GM23248 (cell line): ENCODE measurements at regions not wholly inside any gene's neighbourhood (a gene's known extent, or its start where the extent isn't known, plus 50 kb on each side); places are given as distances from the start of the nearest gene placed in this dataset.

ENCODE experiments used
- DNase-seq: peaks from one replicate; pipeline ENCODE4 v3.0.0-alpha.2; 2015
- H2AFZ ChIP-seq: fragments of 200-600 bp; sonication (generic); 2 replicates; pipeline ENCODE4 v1.6.1; 2016; ENCODE audit warnings: antibody characterized with exemption
- H3F3A ChIP-seq: fragments of 200-600 bp; sonication (generic); 2 replicates; pipeline ENCODE4 v1.6.1; 2016; ENCODE audit warnings: mild to moderate bottlenecking, antibody characterized with exemption, mixed run types; ENCODE audit not compliant: insufficient read depth
- H3K27ac ChIP-seq: fragments of 200-600 bp; sonication (generic); 2 replicates; pipeline ENCODE4 v1.5.1; 2016; ENCODE audit warnings: mild to moderate bottlenecking
- H3K27me3 ChIP-seq: fragments of 200-600 bp; sonication (generic); replicated peaks from 2 replicates; pipeline ENCODE4 v1.6.1; 2016; ENCODE audit warnings: mild to moderate bottlenecking; ENCODE audit not compliant: insufficient read depth
- H3K36me3 ChIP-seq: fragments of 200-600 bp; sonication (generic); 2 replicates; pipeline ENCODE4 v1.6.1; 2016; ENCODE audit warnings: low read depth, mild to moderate bottlenecking
- H3K4me1 ChIP-seq: fragments of 200-600 bp; sonication (generic); 2 replicates; pipeline ENCODE4 v1.6.1; 2016; ENCODE audit warnings: mild to moderate bottlenecking; ENCODE audit not compliant: insufficient read depth
- H3K4me2 ChIP-seq: fragments of 200-600 bp; sonication (generic); one replicate; pipeline ENCODE4 v1.6.1; 2016; ENCODE audit warnings: mild to moderate bottlenecking; ENCODE audit not compliant: unreplicated experiment
- H3K4me3 ChIP-seq: fragments of 200-600 bp; sonication (generic); 2 replicates; pipeline ENCODE4 v1.5.1; 2016; ENCODE audit warnings: mild to moderate bottlenecking
- H3K79me2 ChIP-seq: fragments of 200-600 bp; sonication (generic); 2 replicates; pipeline ENCODE4 v1.6.1; 2016; ENCODE audit warnings: mild to moderate bottlenecking; ENCODE audit not compliant: insufficient read depth
- H3K9ac ChIP-seq: fragments of 200-600 bp; sonication (generic); 2 replicates; pipeline ENCODE4 v1.6.1; 2016; ENCODE audit warnings: mild to moderate bottlenecking
- H3K9me2 ChIP-seq: fragments of 200-600 bp; sonication (generic); 2 replicates; pipeline ENCODE4 v1.6.1; 2016; ENCODE audit warnings: mixed run types, mild to moderate bottlenecking, moderate library complexity; ENCODE audit not compliant: insufficient read depth
- H3K9me3 ChIP-seq: fragments of 200-600 bp; sonication (generic); one replicate; pipeline ENCODE4 v1.6.1; 2017; ENCODE audit warnings: low read depth
- H4K20me1 ChIP-seq: fragments of 200-600 bp; sonication (generic); 2 replicates; pipeline ENCODE4 v1.6.0; 2016; ENCODE audit not compliant: insufficient read depth
- EZH2 ChIP-seq: fragments of 200-600 bp; sonication (generic); IDR thresholded peaks from 2 replicates; pipeline ENCODE4 v1.6.1; 2018; ENCODE audit warnings: antibody characterized with exemption, mild to moderate bottlenecking; ENCODE audit not compliant: insufficient read depth, poor library complexity, severe bottlenecking
- EZH2phosphoT487 ChIP-seq: fragments of 200-600 bp; sonication (generic); IDR thresholded peaks from 2 replicates; pipeline ENCODE4 v1.6.1; 2018; ENCODE audit warnings: antibody characterized with exemption, moderate library complexity, mild to moderate bottlenecking, low read depth; ENCODE audit not compliant: insufficient read depth
- WGBS, 2 experiments: methylation state at CpG; one replicate each; pipeline ENCODE4 v1.1.6; 2015 to 2017; ENCODE audit warnings: low lambda C conversion rate in 2 of 2, low coverage in 1 of 2; ENCODE audit errors: missing lambda C conversion rate in 2 of 2; 5-methylcytosine and 5-hydroxymethylcytosine counted together
- in situ Hi-C: fragments of 300-500 bp; cut with MboI; formaldehyde crosslinking; loops from 2 replicates; pipeline ENCODE4 v1.15.0; 2020

DNA sequence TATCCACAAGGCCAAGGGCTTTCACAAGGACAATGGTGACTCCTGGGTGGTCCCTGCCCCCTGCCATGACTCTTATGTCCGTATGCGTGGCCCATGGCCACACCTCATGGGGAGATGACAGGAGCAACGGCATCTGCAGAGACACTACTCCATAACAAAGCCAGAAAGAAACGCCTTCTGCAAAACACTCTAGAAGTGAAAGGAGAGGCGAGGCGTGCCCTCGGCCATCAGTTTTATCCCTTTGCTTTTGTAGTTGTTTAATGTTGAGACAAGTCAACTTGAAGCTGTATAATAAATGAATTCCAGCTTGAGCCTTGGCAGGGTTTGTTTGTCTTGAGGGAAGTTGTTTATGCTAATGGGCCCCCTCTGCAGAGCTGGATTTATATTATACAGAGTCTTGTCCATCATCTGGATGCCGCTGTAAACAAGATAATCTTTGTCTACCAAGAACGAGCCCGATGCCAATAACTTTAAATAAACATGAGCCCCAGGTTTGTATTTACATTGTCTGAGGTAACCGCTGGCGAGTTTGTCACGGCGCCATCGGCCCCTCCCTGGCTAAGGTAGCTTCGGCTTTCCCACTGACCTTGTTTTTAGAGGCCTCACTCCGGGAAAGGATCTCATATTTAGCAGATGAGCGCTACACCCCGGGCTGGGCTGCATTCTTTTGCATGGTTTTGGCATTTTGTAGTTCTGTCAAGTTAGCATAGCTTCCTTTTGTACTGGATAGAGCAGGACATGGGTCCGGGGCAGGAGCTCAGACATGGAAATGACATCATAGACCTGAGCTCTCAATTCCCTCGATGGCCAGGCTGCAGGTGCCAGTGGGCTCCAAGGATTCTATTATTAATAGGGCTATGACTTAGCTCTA is 165.3 kb downstream of the ERCC6L2 start:
- no peaks in the 10 kb centered on the region for H3F3A ChIP-seq
- no peak for DNase-seq
- H3K9ac ChIP-seq, result no peak overlapping the region
- H3K4me2 ChIP-seq, result no peak overlapping the region
- no peak overlapping the region for H2AFZ ChIP-seq
- no peaks in the 10 kb centered on the region for H3K4me1 ChIP-seq
- no peaks in the 10 kb centered on the region for H3K79me2 ChIP-seq
- TF ChIP-seq EZH2phosphoT487, result no peak
- 0 out of 2 replicates have a peak, but pooled peaks cover under 1% of the 10 kb centered on the region for H3K27me3 ChIP-seq
- no peaks in the 10 kb centered on the region for H3K36me3 ChIP-seq
- no peak overlapping the region for H3K4me3 ChIP-seq
- H3K27ac ChIP-seq, result no peak overlapping the region
- H3K9me3 ChIP-seq, result no peaks in the 10 kb centered on the region
- in situ Hi-C loops, result no loop called here
- H4K20me1 ChIP-seq, result no peaks in the 10 kb centered on the region
- H3K9me2 ChIP-seq, result no peaks in the 10 kb centered on the region
- 35 to 38% methylated on average over 21 of the region's 21 CpGs for WGBS, 2 experiments

GRCh38 chr9:96038914-96039313 is 163.4 kb downstream of the ERCC6L2 start:
- Histone ChIP-seq H3K4me1 (no peaks in the 10 kb centered on the region), H3K4me2 (no peak overlapping the region), H3K27ac (no peak overlapping the region), H3K9me3 (no peaks in the 10 kb centered on the region), H3K9ac (no peak overlapping the region), H3K4me3 (no peak overlapping the region), H3K79me2 (no peaks in the 10 kb centered on the region), H3K27me3 (no peaks in the 10 kb centered on the region), H2AFZ (no peak overlapping the region), H4K20me1 (no peaks in the 10 kb centered on the region), H3K36me3 (no peaks in the 10 kb centered on the region), H3K9me2 (no peaks in the 10 kb centered on the region), H3F3A (no peaks in the 10 kb centered on the region)
- TF ChIP-seq EZH2phosphoT487 (no peak), EZH2 (no peak)
- in situ Hi-C loops, result no loop called here
- no peak for DNase-seq
- whole genome bisulfite sequencing, 2 experiments, result 69 to 70% methylated on average over 6 of the region's 6 CpGs

- in situ Hi-C loops, result no loop called here
- H3K4me2 ChIP-seq, result no peak overlapping the region
- H3K4me3 ChIP-seq, result no peak overlapping the region
- no peaks in the 10 kb centered on the region for H3K79me2 ChIP-seq
- H3K36me3 ChIP-seq, result no peaks in the 10 kb centered on the region
- no peaks in the 10 kb centered on the region for H3K27me3 ChIP-seq
- no peaks in the 10 kb centered on the region for H3K4me1 ChIP-seq
- WGBS, 2 experiments, result 61 to 67% methylated on average over 7 of the region's 7 CpGs
- no peak overlapping the region for H2AFZ ChIP-seq
- no peak for DNase-seq
- no peaks in the 10 kb centered on the region for H3K9me2 ChIP-seq
- H3K9ac ChIP-seq, result no peak overlapping the region
- no peaks in the 10 kb centered on the region for H3K9me3 ChIP-seq
- H4K20me1 ChIP-seq, result no peaks in the 10 kb centered on the region
- H3F3A ChIP-seq, result no peaks in the 10 kb centered on the region
- no peak overlapping the region for H3K27ac ChIP-seq
- TF ChIP-seq EZH2phosphoT487 (no peak), EZH2 (no peak)
Observed at GRCh38 chr9:96038271-96038670, 162.8 kb downstream of the ERCC6L2 start.

DNA sequence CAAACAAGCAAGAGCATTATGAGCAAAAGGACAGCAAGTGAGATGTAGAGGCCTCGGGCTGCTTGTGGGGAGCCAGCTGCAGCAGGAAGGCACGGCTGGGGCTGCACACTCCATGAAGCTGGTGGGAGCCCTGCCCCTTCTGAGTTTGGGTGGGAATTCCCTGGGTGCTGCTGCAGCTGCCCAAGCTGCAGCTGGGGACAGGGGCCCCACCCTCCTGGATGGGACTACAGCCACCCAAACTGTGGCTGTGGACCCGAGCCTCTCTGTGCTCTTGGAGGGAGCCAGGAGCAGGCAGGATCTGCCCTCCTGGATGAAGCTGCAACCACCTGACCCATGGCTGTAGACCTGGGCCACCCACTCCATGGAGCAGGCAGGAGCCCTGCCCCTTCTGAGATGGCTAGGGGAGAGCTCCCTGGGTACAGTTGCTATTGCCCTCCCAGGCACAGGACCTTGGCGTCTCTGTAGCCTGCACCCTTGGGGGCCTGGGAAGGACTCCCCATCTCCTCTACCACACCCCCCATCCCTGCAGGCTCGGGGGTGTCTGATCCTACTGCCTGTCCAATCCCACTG is 159.1 kb downstream of the ERCC6L2 start:
- no peak overlapping the region for H2AFZ ChIP-seq
- H3K9me3 ChIP-seq, result no peaks in the 10 kb centered on the region
- no peak for DNase-seq
- 39 to 41% methylated on average over 4 to 5 of the region's 5 CpGs for WGBS, 2 experiments
- in situ Hi-C loops, result no loop called here
- H3K79me2 ChIP-seq, result no peaks in the 10 kb centered on the region
- H4K20me1 ChIP-seq, result no peaks in the 10 kb centered on the region
- H3K9me2 ChIP-seq, result no peaks in the 10 kb centered on the region
- H3K4me1 ChIP-seq, result no peaks in the 10 kb centered on the region
- no peaks in the 10 kb centered on the region for H3F3A ChIP-seq
- TF ChIP-seq EZH2phosphoT487 (no peak), EZH2 (no peak)
- H3K27ac ChIP-seq, result no peak overlapping the region
- H3K27me3 ChIP-seq, result no peaks in the 10 kb centered on the region
- no peak overlapping the region for H3K4me3 ChIP-seq
- H3K9ac ChIP-seq, result no peak overlapping the region
- H3K4me2 ChIP-seq, result no peak overlapping the region
- no peaks in the 10 kb centered on the region for H3K36me3 ChIP-seq

DNA sequence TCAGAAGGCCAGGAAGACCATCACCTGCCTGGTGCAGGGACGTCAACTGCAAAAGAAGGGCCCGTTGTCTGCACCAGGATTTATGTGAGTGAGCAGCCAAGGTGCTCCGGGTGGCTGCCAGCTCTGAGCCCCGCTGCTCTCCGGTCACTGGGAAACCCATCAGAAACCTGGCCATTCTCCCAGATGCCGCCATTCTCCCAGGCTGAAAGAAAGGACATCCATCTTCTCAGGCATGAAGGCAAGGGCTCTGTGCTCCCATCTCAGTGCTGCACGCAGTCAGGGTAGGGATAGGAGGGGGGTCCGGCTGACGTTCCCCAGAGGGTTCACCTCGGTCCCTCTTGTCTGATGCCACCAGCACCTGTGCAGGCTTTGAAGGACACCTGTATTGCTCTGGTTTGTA is 158.4 kb downstream of the ERCC6L2 start:
- Histone ChIP-seq H3K9ac (no peak overlapping the region), H3K4me3 (no peak overlapping the region), H3K79me2 (no peaks in the 10 kb centered on the region), H3K9me2 (no peaks in the 10 kb centered on the region), H4K20me1 (no peaks in the 10 kb centered on the region), H3K4me2 (no peak overlapping the region), H3K36me3 (no peaks in the 10 kb centered on the region), H2AFZ (no peak overlapping the region), H3K4me1 (no peaks in the 10 kb centered on the region), H3K9me3 (no peaks in the 10 kb centered on the region), H3F3A (no peaks in the 10 kb centered on the region), H3K27me3 (no peaks in the 10 kb centered on the region), H3K27ac (no peak overlapping the region)
- TF ChIP-seq EZH2 (no peak), EZH2phosphoT487 (no peak)
- no peak for DNase-seq
- 70 to 71% methylated on average over 10 of the region's 10 CpGs for WGBS, 2 experiments
- in situ Hi-C loops, result no loop called here
